NOMO-1 treated with DMSO at 0.1 percent for 48 hours (cell line): ENCODE measurements at regions not wholly inside any gene's neighbourhood (a gene's known extent, or its start where the extent isn't known, plus 50 kb on each side); places are given as distances from the start of the nearest gene placed in this dataset.

Experiments
- DNase-seq: peaks from one replicate; lab custom pipeline; 2025; ENCODE audit not compliant: unreplicated experiment; lab: John Stamatoyannopoulos, UW

DNA sequence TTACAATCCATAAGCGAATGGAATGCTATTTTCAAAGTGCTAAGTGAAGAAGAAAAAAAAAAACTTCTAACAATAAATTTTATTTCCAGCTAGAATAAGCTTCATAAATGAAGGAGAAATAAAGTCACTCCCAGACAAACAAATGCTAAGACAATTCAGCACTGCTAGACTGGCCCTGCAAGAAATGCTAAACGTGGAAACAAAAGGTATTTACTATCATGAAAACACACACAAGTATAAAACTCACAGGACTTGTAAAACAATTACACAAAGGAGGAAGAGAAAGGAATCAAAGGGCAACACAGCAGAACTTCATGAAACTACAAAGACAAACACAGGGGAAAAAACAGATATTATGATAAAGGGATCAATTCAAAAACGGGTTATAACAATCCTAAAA lies 85.8 kb upstream of the NELL2 start:
- no peak for DNase-seq

DNA sequence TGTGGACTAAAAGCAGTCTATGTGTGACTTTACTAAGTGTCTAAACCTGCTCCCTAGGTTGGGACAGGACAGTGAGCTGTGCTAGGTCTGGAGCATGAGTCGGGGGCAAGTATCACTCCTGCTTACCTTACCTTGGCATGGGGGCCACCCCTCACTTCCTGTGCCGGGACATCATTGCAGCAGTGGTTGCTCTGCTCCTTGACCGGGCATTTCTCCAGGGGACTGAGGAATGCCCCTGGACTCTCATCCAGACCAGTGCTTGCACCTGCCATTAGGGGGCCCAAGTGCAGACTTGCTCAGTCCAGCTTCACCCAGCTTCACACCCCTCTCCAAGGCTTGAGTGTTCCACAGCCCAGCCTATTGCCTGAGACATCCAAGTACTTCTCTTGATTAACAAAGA lies 84.7 kb upstream of the NELL2 start:
- DNase-seq: no peak

DNA sequence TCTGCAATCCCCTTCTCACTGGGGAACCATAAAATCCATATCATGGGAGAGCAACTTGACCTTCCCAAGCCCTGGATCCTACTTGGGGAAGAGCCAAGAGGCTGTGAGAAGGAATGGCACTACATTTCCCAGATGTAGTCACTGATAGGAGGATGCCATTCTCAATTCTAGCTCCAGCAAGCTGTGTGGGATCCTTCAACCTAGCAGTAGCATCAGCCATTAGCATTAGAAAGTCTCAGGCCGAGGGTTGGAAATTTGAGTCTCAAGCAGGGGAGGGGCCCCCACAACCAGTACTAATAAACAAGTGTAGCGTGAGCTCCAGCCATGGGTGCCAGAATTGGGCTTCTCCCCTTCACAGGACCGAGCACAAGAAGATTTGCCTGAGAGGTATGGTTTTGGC lies 84.3 kb upstream of the NELL2 start:
- DNase-seq: no peak

DNA sequence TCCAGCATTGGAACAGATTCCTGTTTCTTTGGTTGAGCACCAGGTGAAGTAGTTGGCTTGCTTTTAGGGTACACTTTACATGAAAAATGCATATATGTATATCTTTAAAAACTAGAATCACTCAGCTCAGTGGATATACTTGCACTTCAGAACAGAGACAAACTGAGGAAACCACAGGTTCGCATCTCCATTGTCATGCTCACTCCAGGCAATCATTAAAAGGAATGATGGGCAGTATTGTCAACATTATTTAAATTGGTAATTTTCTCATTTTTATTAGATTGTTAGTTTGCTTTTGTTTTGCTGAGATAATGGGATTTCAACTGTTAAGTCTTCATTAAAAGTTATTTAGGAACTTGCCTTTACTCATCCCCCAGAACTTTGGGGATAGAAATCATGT lies 71.0 kb upstream of the NELL2 start:
- no peak for DNase-seq

DNA sequence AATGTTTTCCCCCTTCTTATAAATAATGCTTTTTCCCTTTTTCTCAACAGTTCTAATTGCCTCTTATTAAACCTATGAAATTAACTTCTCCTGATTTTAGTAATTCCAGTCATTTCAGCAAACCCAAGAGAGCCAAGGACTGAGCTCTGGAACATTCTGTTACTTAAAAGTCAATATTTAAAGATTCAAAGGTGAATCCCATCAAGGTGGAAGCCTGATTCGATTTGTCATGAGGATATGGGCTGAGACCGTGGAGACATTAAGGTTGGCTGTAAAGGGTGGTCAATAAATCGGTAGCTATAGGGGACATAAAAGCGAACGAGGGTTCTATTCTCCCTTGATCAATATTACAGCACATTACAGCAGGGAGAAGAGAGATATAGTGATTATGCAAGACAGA lies 66.6 kb upstream of the NELL2 start:
- DNase-seq: no peak

DNA sequence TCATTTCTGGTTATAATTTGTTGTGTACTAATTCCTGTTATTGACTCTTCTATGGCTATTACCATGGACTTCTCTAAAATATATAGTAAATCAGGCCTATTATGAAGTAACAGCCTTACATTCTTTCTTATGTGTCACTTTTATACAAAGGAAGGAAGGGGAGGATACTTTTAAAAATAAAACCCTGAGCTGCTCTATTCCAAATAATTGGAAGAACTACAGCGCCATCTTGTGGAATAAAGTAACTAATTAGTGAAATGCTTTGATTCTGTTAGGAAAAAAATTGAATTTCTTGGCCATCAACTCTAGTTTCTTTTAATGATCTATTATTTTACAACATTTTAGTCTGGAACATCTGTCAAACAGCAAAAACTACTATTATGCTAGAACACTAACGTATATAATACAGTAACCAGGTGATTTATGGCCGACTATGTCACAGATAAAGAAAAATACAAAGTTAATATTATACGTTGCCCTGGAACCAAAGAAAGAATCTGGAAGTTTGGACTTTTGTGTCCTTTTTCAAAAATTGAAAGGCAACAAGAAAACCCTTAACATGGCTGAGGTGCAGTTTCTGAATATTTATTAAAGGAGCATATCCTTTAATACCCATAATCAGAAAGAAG lies 55.0 kb upstream of the NELL2 start:
- DNase-seq: peak; percentile 77

DNA sequence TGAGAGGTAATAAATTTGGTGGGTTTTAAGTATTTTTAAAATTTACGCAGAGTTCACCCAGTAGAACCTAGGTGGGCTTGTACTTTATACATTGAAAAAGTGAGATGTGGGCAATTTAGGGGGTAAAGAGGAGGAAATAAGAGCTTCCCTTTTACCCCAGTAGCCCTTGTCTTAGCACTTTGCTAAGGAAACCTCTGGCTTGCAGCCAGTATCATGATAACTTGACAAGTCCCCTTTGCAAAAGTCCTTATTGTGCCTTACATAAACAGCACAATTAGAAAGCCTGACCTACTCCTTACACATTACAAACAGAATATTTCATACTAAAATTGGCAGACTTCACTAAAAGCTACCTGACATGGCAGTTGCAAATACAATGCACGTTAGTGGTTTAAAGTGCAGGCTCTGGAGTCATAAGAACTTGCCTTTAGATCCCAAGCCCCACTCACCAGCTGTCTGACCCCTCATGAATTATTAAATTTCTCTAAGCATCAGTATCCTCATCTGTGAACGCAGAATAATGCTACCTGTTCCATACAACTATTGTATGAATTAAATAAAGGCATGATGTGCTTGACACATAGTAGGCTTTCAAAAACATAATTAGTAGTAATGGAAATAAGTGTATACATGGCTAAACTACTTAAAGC lies 53.2 kb upstream of the NELL2 start:
- no peak for DNase-seq
